SH-SY5Y (cell line): ENCODE measurements at regions not wholly inside any gene's neighbourhood (a gene's known extent, or its start where the extent isn't known, plus 50 kb on each side); places are given as distances from the start of the nearest gene placed in this dataset.

ENCODE experiments used
- GATA2 ChIP-seq: IDR thresholded peaks from 2 replicates; pipeline ENCODE4 v1.6.1; 2011; ENCODE audit warnings: mild to moderate bottlenecking, low read depth, low read length
- GATA3 ChIP-seq: IDR thresholded peaks from 2 replicates; pipeline ENCODE4 v1.6.1; 2011; ENCODE audit warnings: low read depth, mild to moderate bottlenecking, low read length, moderate library complexity

GRCh38 chr2:42118754-42119569 is 50.2 kb upstream of the EML4 start:
- TF ChIP-seq GATA3, result no peak; the same call in 1 of the 2 replicates
- no peak for TF ChIP-seq GATA2
